Heart right ventricle (tissue), 16 donors: ENCODE measurements at regions not wholly inside any gene's neighbourhood (a gene's known extent, or its start where the extent isn't known, plus 50 kb on each side); places are given as distances from the start of the nearest gene placed in this dataset.
"Not testable (repeated sequence)": the region's sequence is repeated elsewhere in the genome, so short reads cannot be mapped to it uniquely, and the experiment has no call there.

Experiments
- ATAC-seq, 8 donors: fragments of 200-7000 bp; cut with Tn5 transposase; one replicate each; pipeline ENCODE4 v1.9.1; 2020; ENCODE audit warnings: mild to moderate bottlenecking in 8 of 8, moderate library complexity in 8 of 8, moderate number of reproducible peaks in 1 of 8
- DNase-seq, 2 donors: peaks; one replicate each; pipeline ENCODE4 v3.0.0-alpha.2; 2020
- H3K27ac ChIP-seq, 10 donors: fragments of 200-600 bp; sonication (generic) in 2 of 10; one replicate each; pipeline versions ENCODE4 v1.5.0 to v1.8.0; 2020 to 2022; ENCODE audit warnings: mild to moderate bottlenecking in 3 of 10
- H3K27me3 ChIP-seq, 7 donors: fragments of 200-600 bp; one replicate each; pipeline ENCODE4 v1.8.0; 2021 to 2022; ENCODE audit warnings: mild to moderate bottlenecking in 2 of 7
- H3K36me3 ChIP-seq, 9 donors: fragments of 200-600 bp; sonication (generic) in 1 of 9; one replicate each; pipeline versions ENCODE4 v1.5.0 to v1.8.0; 2020 to 2022; ENCODE audit warnings: mild to moderate bottlenecking in 2 of 9
- H3K4me1 ChIP-seq, 9 donors: fragments of 200-600 bp; sonication (generic) in 1 of 9; one replicate each; pipeline versions ENCODE4 v1.5.0 to v1.8.0; 2020 to 2022; ENCODE audit warnings: mild to moderate bottlenecking in 4 of 9
- H3K4me3 ChIP-seq, 10 donors: fragments of 200-600 bp; sonication (generic) in 2 of 10; one replicate each; pipeline versions ENCODE4 v1.5.0 to v1.8.0; 2020 to 2022; ENCODE audit warnings: mild to moderate bottlenecking in 7 of 10, moderate library complexity in 2 of 10
- H3K9me3 ChIP-seq, 11 donors: fragments of 200-600 bp in 10 of 11; sonication (generic) in 2 of 11; one replicate each; pipeline versions ENCODE4 v1.5.0 to v1.8.0; 2013 to 2022; ENCODE audit warnings: mild to moderate bottlenecking in 2 of 11, control low read depth in 1 of 11, moderate library complexity in 1 of 11
- CTCF ChIP-seq, 9 donors: fragments of 200-600 bp; sonication (generic) in 2 of 9; IDR thresholded peaks; one replicate each; pipeline versions ENCODE4 v1.5.0 to v1.8.0; 2021 to 2022; ENCODE audit warnings: antibody characterized with exemption in 9 of 9, mild to moderate bottlenecking in 5 of 9, moderate library complexity in 1 of 9
- WGBS, 2 donors: extraction: QIAGEN DNeasy Blood & Tissue Kit; methylation state at CpG; one replicate each; pipeline ENCODE4 v1.1.7; 2013; ENCODE audit warnings: inconsistent platforms in 1 of 2; 5-methylcytosine and 5-hydroxymethylcytosine counted together
- intact Hi-C, 10 donors: fragments of 100-400 bp; cut with DNase I; formaldehyde crosslinking; loops; one replicate each; pipeline versions ENCODE4 v1.11.1 to v1.14.2; 2022
- donor health status: Arrhythmogenic right ventricular cardiomyopathy.
- donor health status: ischemic (EF 13 %, LVEDD 7.1; RV severe dilation, severe dysfunction).
- donor health status: healthy with polysubstance abuse.
- donor health status: DM: no; HTN: yes; CAD: no.
- donor health status: DM: no; HTN: no; CAD: no.
- donor health status: ischemic (EF 25% LVEDD 6.9; RV normal size, moderate dysfunction).
- donor health status: ischemic (EF 25% LVEDD 5.7; RV mildly dilated, moderate dysfunction).
- donor health status: healthy.
- donor health status: DM: yes; HTN: yes; CAD: no.
- donor health status: Ischemic cardiomyopathy.
- donor health status: ischemic (EF 35%, LVEDD 5.7; RV mildly dilated, moderate dysfunction).
- donor health status: nonischemic (EF 11% LVEDD 7.7; RV severe dilation, severe dysfunction).
- donor health status: DM: yes; HTN: yes; CAD: no.
- donor health status: PGD.
- donor health status: ischemic (EF 29% LVEDD 5.4; RV normal size, mild dysfunction).
- donor health status: nonischemic (EF 23%, LVEDD 6.1; RV moderate dilation, normal function).

- H3K27ac ChIP-seq: no peak overlapping the region
- ATAC-seq: no peak
- intact Hi-C loops: no loop called here
- no peaks in the 10 kb centered on the region for H3K36me3 ChIP-seq
- no peak overlapping the region for H3K4me3 ChIP-seq
- TF ChIP-seq CTCF (IDR thresholded peaks at IDR 0.05): no peak
- no peaks in the 10 kb centered on the region for H3K4me1 ChIP-seq
- no peaks in the 10 kb centered on the region for H3K27me3 ChIP-seq
- H3K9me3 ChIP-seq: no peaks in the 10 kb centered on the region
- 84 to 86% methylated on average over 9 of the region's 9 CpGs for WGBS, 2 donors
- DNase-seq: no peak
Observed at GRCh38 chrX:96102997-96103396, 581.6 kb upstream of the DIAPH2 start.

GRCh38 chrX:96112689-96113088 is 572.0 kb upstream of the DIAPH2 start:
- no peak for ATAC-seq

GRCh38 chrX:96126182-96126581 is 558.5 kb upstream of the DIAPH2 start:
- intact Hi-C loops: no loop called here
- Histone ChIP-seq H3K36me3 (no peaks in the 10 kb centered on the region), H3K27ac (no peak overlapping the region), H3K27me3 (no peaks in the 10 kb centered on the region), H3K4me1 (no peaks in the 10 kb centered on the region), H3K9me3 (no peaks in the 10 kb centered on the region), H3K4me3 (no peak overlapping the region)
- ATAC-seq (no peak), DNase-seq (no peak)
- TF ChIP-seq CTCF (IDR thresholded peaks at IDR 0.05): peak in 3 of 9 donors; percentile 7 to 28 (median 17)

More at GRCh38 chrX:96112689-96113088, 572.0 kb upstream of the DIAPH2 start:
- no peaks in the 10 kb centered on the region for H3K27me3 ChIP-seq
- H3K4me1 ChIP-seq: no peaks in the 10 kb centered on the region
- DNase-seq: no peak
- H3K4me3 ChIP-seq: no peak overlapping the region
- intact Hi-C loops: no loop called here
- WGBS, 2 donors: 80 to 88% methylated on average over 1 of the region's 1 CpG
- H3K36me3 ChIP-seq: no peaks in the 10 kb centered on the region
- no peak overlapping the region for H3K27ac ChIP-seq
- no peak for TF ChIP-seq CTCF (IDR thresholded peaks at IDR 0.05)
- H3K9me3 ChIP-seq: peaks cover 0 to 23% (median 0%) of the 10 kb centered on the region in 11 donors

- H3K27me3 ChIP-seq, ATAC-seq, H3K9me3 ChIP-seq, H3K36me3 ChIP-seq, H3K4me1 ChIP-seq, H3K4me3 ChIP-seq, DNase-seq, intact Hi-C loops, H3K27ac ChIP-seq: not testable (repeated sequence)
- WGBS, 2 donors: 92 to 94% methylated on average over 5 of the region's 5 CpGs
Observed at GRCh38 chrX:96128058-96128457, 556.6 kb upstream of the DIAPH2 start.

- Histone ChIP-seq H3K27me3 (no peaks in the 10 kb centered on the region), H3K27ac (no peak overlapping the region), H3K9me3 (no peaks in the 10 kb centered on the region), H3K4me1 (no peaks in the 10 kb centered on the region), H3K4me3 (no peak overlapping the region), H3K36me3 (no peaks in the 10 kb centered on the region)
- no peak for TF ChIP-seq CTCF (IDR thresholded peaks at IDR 0.05)
- intact Hi-C loops: no loop called here
- 42 to 51% methylated on average over 1 of the region's 1 CpG for WGBS, 2 donors
- ATAC-seq: no peak
- DNase-seq: no peak
Observed at GRCh38 chrX:96140796-96141195, 543.8 kb upstream of the DIAPH2 start.
